D721Med (cell line): ENCODE measurements at regions not wholly inside any gene's neighbourhood (a gene's known extent, or its start where the extent isn't known, plus 50 kb on each side); places are given as distances from the start of the nearest gene placed in this dataset.

Source experiments
- DNase-seq: peaks from one replicate; pipeline ENCODE4 v3.0.0; 2011; ENCODE audit warnings: low spot score; ENCODE audit not compliant: insufficient read length
- FAIRE-seq: peaks from 2 replicates; lab custom pipeline; 2011; peaks lifted over from hg19 to GRCh38; lab: Jason Lieb, UNC
- CTCF ChIP-seq: IDR thresholded peaks from 2 replicates; pipeline ENCODE4 v1.5.1; 2012; ENCODE audit warnings: mild to moderate bottlenecking, control low read depth; ENCODE audit not compliant: insufficient read depth; ENCODE audit errors: missing control alignments

GRCh38 chr2:64214281-64215115, 70.3 kb upstream of the PELI1 start:
- FAIRE-seq = no peak
- DNase-seq = no peak
- TF ChIP-seq CTCF = no peak

- TF ChIP-seq CTCF = no peak
- no peak for FAIRE-seq
- DNase-seq = no peak
Observed at GRCh38 chr2:64217198-64217869, 73.1 kb upstream of the PELI1 start.

GRCh38 chr2:64218137-64218802, 74.0 kb upstream of the PELI1 start:
- FAIRE-seq (no peak), DNase-seq (no peak)
- no peak for TF ChIP-seq CTCF

DNA sequence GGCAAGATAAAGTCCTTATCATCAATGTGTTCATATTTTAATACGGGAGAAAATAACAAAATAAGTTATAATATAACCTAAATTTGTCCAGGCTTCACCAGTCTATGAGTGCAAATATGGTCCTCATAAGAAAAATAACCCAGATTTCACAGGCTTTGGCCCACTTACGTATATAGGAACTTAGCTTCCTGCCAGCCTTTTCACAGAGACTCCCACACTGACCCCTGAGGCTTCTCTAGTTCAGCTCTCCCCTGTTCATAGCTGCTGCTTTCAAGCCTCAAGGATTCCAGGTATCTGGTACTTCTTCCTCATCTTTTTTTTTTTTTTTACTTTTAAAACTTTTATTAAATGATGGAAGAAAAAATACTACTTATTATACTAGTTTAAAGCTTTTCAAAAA, 74.9 kb upstream of the PELI1 start:
- no peak for FAIRE-seq
- no peak for TF ChIP-seq CTCF
- no peak for DNase-seq

DNA sequence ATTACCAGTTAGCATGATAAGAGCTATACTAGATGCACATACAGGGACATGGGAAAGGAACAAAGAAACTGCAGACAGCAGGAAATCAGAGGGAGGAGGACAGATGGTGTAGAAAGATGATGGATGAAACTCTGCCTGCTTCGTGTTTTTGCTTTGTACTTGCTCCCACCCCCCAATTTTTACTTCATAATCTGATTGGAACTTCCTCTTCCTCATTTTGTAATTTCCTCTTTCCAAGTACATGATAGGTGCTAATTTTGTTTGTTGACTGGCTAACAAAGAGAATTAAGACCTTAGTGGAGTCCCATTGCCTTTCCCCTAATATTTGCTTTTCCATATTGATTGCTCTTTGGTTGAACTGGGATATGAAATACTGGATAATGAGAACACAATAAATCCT, 76.0 kb upstream of the PELI1 start:
- DNase-seq = no peak
- no peak for FAIRE-seq
- no peak for TF ChIP-seq CTCF

GRCh38 chr2:64220894-64221617, 76.8 kb upstream of the PELI1 start:
- FAIRE-seq = no peak
- DNase-seq = no peak
- no peak for TF ChIP-seq CTCF
